NB4 (cell line): ENCODE measurements at regions not wholly inside any gene's neighbourhood (a gene's known extent, or its start where the extent isn't known, plus 50 kb on each side); places are given as distances from the start of the nearest gene placed in this dataset.

Source experiments
- DNase-seq: peaks from one replicate; pipeline ENCODE4 v3.0.0; 2010; ENCODE audit warnings: low read depth
- H3K4me3 ChIP-seq: one replicate; pipeline ENCODE4 v1.5.1; 2011; ENCODE audit warnings: mild to moderate bottlenecking, low read depth, low read length, moderate library complexity
- CTCF ChIP-seq: IDR thresholded peaks from one replicate; pipeline ENCODE4 v1.5.1; 2012; ENCODE audit warnings: low read depth, low read length
- MYC ChIP-seq: IDR thresholded peaks from 2 replicates; pipeline ENCODE4 v1.6.1; 2011; ENCODE audit warnings: low read depth, low read length
- POLR2A ChIP-seq: IDR thresholded peaks from 2 replicates; pipeline ENCODE4 v1.6.1; 2011; ENCODE audit warnings: mild to moderate bottlenecking; ENCODE audit not compliant: insufficient read length; ENCODE audit errors: extremely low read depth
- TF ChIP-seq, protein P1 (sequence below): IDR thresholded peaks from 2 replicates; pipeline ENCODE4 v1.6.1; 2011; ENCODE audit warnings: low read depth, low read length

DNA sequence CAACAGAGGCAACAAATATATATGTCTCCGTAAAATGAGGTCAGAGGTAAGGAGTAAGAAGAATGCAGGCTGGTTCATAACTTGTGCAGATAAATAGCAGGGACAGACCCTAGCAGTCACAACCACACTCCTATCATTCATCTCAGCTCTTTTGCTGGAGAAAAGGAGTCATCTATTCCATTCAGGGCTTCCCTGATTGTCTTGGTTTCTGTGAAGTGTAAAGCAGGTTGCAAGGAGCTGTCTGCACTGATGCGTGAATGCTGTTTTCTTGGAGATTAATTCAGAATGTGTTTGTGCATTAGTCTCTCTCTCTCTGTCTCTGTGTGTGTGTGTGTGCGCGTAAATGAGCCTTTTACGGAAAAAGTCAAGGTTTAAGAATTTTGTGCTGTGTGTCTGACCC, 643.3 kb upstream of the SORCS1 start:
- TF ChIP-seq, protein P1, sequence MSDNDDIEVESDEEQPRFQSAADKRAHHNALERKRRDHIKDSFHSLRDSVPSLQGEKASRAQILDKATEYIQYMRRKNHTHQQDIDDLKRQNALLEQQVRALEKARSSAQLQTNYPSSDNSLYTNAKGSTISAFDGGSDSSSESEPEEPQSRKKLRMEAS, result no peak
- TF ChIP-seq CTCF (no peak), POLR2A (no peak), MYC (no peak)
- no peak for DNase-seq
- no peak overlapping the region for H3K4me3 ChIP-seq

GRCh38 chr10:107806026-107806425, 641.5 kb upstream of the SORCS1 start:
- no peak overlapping the region for H3K4me3 ChIP-seq
- TF ChIP-seq POLR2A (no peak), CTCF (no peak), MYC (no peak)
- TF ChIP-seq, protein P1, result no peak
- no peak for DNase-seq

DNA sequence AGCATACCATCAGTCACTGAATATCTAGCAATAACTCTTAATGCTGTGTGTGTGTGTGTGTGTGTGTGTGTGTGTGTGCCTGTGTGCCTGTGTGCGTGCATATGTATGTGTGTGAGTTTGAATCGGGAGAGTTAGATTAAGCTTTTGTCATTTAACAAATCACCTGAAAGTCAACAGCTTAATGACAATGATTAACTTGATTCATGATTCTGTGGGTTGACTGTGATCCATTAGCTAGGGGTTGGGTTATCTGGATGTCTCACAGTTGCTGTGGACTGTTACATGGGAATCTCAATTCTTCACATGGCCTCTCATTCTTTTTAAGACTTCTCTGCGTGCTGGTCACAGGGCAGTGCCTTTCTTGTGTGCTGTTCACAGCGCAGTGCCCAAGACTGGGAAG, 639.0 kb upstream of the SORCS1 start:
- no peak overlapping the region for H3K4me3 ChIP-seq
- no peak for DNase-seq
- TF ChIP-seq CTCF, result no peak
- no peak for TF ChIP-seq MYC
- TF ChIP-seq, protein P1, result no peak
- no peak for TF ChIP-seq POLR2A

GRCh38 chr10:107800061-107800460, 635.6 kb upstream of the SORCS1 start:
- no peak for TF ChIP-seq MYC
- no peak for TF ChIP-seq POLR2A
- TF ChIP-seq, protein P1, result no peak
- no peak for TF ChIP-seq CTCF
- DNase-seq, result no peak
- H3K4me3 ChIP-seq, result no peak overlapping the region

DNA sequence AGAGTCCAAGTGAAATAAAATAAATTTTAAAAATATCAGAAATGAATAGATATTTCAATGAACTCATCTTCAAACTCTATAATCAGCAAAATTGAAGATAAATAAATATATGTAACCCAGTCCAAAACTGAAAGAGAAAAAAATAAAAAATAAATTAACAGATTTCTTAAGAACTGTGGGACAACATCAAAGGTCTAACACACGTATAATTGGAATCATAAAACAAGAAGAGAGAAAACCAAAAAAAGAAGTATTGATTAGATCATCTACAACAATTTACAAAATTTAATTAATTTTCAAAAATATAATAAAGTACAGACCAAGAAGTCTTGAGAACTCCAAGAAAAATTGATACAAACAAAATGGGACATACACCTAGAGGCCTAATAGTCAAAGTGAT, 625.8 kb upstream of the SORCS1 start:
- DNase-seq, result no peak
- no peak for TF ChIP-seq CTCF
- no peak for TF ChIP-seq MYC
- TF ChIP-seq, protein P1, result no peak
- TF ChIP-seq POLR2A, result no peak
- no peak overlapping the region for H3K4me3 ChIP-seq

DNA sequence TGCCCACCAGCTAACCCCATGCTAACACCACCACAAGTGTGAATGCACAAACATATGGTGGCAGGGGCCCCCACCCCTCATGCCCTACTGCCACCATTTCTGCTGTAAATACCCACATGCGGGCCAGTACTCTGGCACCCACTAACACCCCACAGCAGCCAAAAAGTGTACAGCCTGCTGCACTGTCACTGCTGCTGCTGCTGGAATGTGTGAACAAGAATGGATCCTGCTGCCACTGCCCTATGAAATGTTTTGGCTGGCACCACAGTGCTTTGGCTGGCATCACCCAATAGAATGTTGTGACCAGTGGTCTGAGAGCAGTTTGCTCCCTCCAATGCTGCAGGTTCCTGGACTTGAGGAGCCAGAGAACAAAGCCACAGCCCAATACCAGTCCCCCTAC, 606.6 kb upstream of the SORCS1 start:
- DNase-seq, result no peak
- H3K4me3 ChIP-seq, result no peak overlapping the region
- TF ChIP-seq CTCF (no peak), MYC (no peak), POLR2A (no peak)
- TF ChIP-seq, protein P1, result no peak
